B cell (primary cell): ENCODE measurements at regions not wholly inside any gene's neighbourhood (a gene's known extent, or its start where the extent isn't known, plus 50 kb on each side); places are given as distances from the start of the nearest gene placed in this dataset.

Experiments used
- ATAC-seq: fragments of 200-7000 bp; cut with Tn5 transposase; one replicate; pipeline ENCODE4 v1.10.0; 2021; ENCODE audit warnings: low read depth, mild to moderate bottlenecking, moderate number of reproducible peaks, moderate library complexity
- CTCF ChIA-PET: fragments of 350-600 bp; sonication (Branson Sonifier 250); formaldehyde crosslinking; loops from one replicate; lab custom pipeline; 2021; ENCODE audit warnings: antibody characterized with exemption, inconsistent platforms; lab: Charles Lee
- POLR2A ChIA-PET: fragments of 350-600 bp; sonication (Branson Sonifier 250); formaldehyde crosslinking; loops from one replicate; lab custom pipeline; 2021; ENCODE audit warnings: antibody characterized with exemption; lab: Charles Lee
- DNase-seq: peaks from one replicate; pipeline ENCODE4 v3.0.0; 2013
- H2AFZ ChIP-seq: 2 replicates; pipeline ENCODE4 v1.6.1; 2012; ENCODE audit warnings: mild to moderate bottlenecking, low read depth, low read length; ENCODE audit not compliant: insufficient read depth, poor library complexity, severe bottlenecking
- H3K27ac ChIP-seq, 2 donors: 1 replicate in 1 of 2; 2 replicates in 1 of 2; pipeline ENCODE4 v1.5.1; 2012 to 2013; ENCODE audit warnings: low read length in 2 of 2, mild to moderate bottlenecking in 2 of 2, moderate library complexity in 1 of 2
- H3K27me3 ChIP-seq, 4 experiments: fragments of 200-600 bp in 1 of 4; sonication (generic) in 1 of 4; replicated peaks in 1 of 4; 1 replicate in 2 of 4; 2 replicates in 2 of 4; pipeline versions ENCODE4 v1.6.1 to v1.7.0; 2013 to 2016; ENCODE audit warnings: low read length in 3 of 4, mild to moderate bottlenecking in 2 of 4, mixed read lengths in 1 of 4, moderate library complexity in 1 of 4; ENCODE audit not compliant: insufficient read depth in 4 of 4, control insufficient read depth in 3 of 4; ENCODE audit errors: control extremely low read depth in 1 of 4
- H3K36me3 ChIP-seq, 2 experiments: replicated peaks in 1 of 2; 1 replicate in 1 of 2; 2 replicates in 1 of 2; pipeline versions ENCODE4 v1.6.1 to v1.7.1; 2013; ENCODE audit warnings: low read length in 1 of 2; ENCODE audit not compliant: insufficient read depth in 2 of 2, control insufficient read depth in 1 of 2; ENCODE audit errors: control extremely low read depth in 1 of 2, extremely low read depth in 1 of 2
- H3K4me1 ChIP-seq, 2 donors: fragments of 200-600 bp in 1 of 2; sonication (generic) in 1 of 2; 1 replicate in 1 of 2; 2 replicates in 1 of 2; pipeline versions ENCODE4 v1.5.1 to v1.6.1; 2013 to 2017; ENCODE audit warnings: low read length in 2 of 2; ENCODE audit not compliant: control insufficient read depth in 2 of 2, insufficient read depth in 2 of 2
- H3K4me2 ChIP-seq: replicated peaks from 2 replicates; pipeline ENCODE3; 2012; ENCODE audit warnings: mild to moderate bottlenecking, low read depth, low read length; ENCODE audit not compliant: poor library complexity, severe bottlenecking
- H3K4me3 ChIP-seq, 5 experiments: fragments of 200-600 bp in 1 of 5; sonication (generic) in 1 of 5; 1 replicate in 3 of 5; 2 replicates in 2 of 5; pipeline versions ENCODE4 v1.5.1 to v1.7.0; 2011 to 2016; ENCODE audit warnings: low read length in 4 of 5, mild to moderate bottlenecking in 4 of 5, low read depth in 2 of 5, control low read depth in 1 of 5, moderate library complexity in 1 of 5; ENCODE audit not compliant: insufficient read depth in 1 of 5; ENCODE audit errors: control extremely low read depth in 1 of 5, extremely low read depth in 1 of 5
- H3K79me2 ChIP-seq: fragments of 200-600 bp; sonication (generic); one replicate; pipeline ENCODE4 v1.6.0; 2016; ENCODE audit warnings: low read length; ENCODE audit not compliant: control insufficient read depth, insufficient read depth
- H3K9ac ChIP-seq: fragments of 200-600 bp; sonication (generic); 2 replicates; pipeline ENCODE4 v1.6.1; 2017; ENCODE audit warnings: mild to moderate bottlenecking, low read length, moderate library complexity
- H3K9me3 ChIP-seq, 3 donors: one replicate each; pipeline versions ENCODE4 v1.6.1 to v1.7.1; 2013; ENCODE audit warnings: low read length in 2 of 3; ENCODE audit not compliant: control insufficient read depth in 2 of 3, insufficient read depth in 1 of 3; ENCODE audit errors: control extremely low read depth in 1 of 3
- H4K20me1 ChIP-seq: 2 replicates; pipeline ENCODE4 v1.6.0; 2012; ENCODE audit warnings: mild to moderate bottlenecking, low read length; ENCODE audit not compliant: insufficient read depth, control insufficient read depth, poor library complexity, severe bottlenecking
- H3K27ac Mint-ChIP-seq: one replicate; pipeline ENCODE4 v1.8.0; 2021; ENCODE audit warnings: mixed read lengths
- H3K27me3 Mint-ChIP-seq: one replicate; pipeline ENCODE4 v1.8.0; 2021; ENCODE audit warnings: mixed read lengths
- H3K4me1 Mint-ChIP-seq: one replicate; pipeline ENCODE4 v1.8.0; 2021; ENCODE audit warnings: mixed read lengths
- H3K4me3 Mint-ChIP-seq: one replicate; pipeline ENCODE4 v1.8.0; 2021; ENCODE audit warnings: mixed read lengths
- H3K9me3 Mint-ChIP-seq: one replicate; pipeline ENCODE4 v1.8.0; 2022; ENCODE audit warnings: mixed read lengths; ENCODE audit not compliant: insufficient read depth
- EZH2 ChIP-seq: IDR thresholded peaks from 2 replicates; pipeline ENCODE4 v1.6.1; 2012; ENCODE audit warnings: borderline replicate concordance, low read depth, mild to moderate bottlenecking, moderate library complexity, low read length; ENCODE audit not compliant: insufficient read depth, poor library complexity, severe bottlenecking
- WGBS: methylation state at CpG from one replicate; pipeline ENCODE4 v1.1.5; 2013; ENCODE audit warnings: missing lambda C conversion rate; ENCODE audit not compliant: insufficient coverage; 5-methylcytosine and 5-hydroxymethylcytosine counted together
- intact Hi-C: fragments of 100-400 bp; cut with micrococcal nuclease; formaldehyde crosslinking; loops from one replicate; pipeline ENCODE4 v1.10.0; 2022
- TF ChIP-seq, protein P1 (sequence below): fragments of 200-600 bp; IDR thresholded peaks from one replicate; pipeline ENCODE4 v1.8.0; 2022; ENCODE audit warnings: antibody characterized with exemption, mild to moderate bottlenecking

DNA sequence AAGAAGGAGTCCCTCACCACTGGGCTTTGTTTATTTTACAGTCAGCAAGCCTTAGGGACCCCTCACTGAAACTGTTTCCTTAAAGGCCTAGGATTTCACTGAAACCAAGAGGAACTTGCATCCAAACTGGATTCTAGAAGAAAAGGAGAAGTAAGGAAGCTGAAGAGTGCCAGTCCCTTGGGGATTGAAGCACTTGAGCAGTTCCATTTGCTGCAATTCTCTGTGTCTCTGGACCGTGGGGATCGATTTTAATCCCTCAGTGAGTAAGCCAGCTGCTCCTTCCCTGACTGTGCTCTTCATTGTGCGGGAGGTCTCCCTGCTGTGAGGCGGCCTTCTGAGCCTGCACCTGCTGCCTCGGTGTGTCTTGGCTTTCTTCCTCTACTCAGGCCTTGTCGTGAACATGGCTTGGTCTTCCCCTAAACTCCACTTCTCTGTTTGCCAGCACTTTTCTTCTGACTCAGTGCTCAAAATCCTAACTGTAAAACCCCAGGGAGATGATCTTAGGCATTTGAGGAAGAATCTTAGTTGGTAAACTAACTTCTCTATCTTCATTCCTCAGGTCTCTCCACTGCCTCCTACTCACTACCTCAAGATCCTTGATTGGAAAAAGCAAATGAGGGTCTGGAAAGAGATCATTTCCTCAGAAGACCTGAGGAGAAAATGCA, 132.6 kb downstream of the SLC38A6 start:
- Histone ChIP-seq H3K36me3 (no peaks in the 10 kb centered on the region), H3K4me1 (no peaks in the 10 kb centered on the region), H3K27ac (no peak overlapping the region), H3K27me3 (no peaks in the 10 kb centered on the region), H3K79me2 (no peaks in the 10 kb centered on the region), H3K9ac (no peak overlapping the region), H3K9me3 (peaks cover 0 to 41% (median 16%) of the 10 kb centered on the region in 3 donors), H3K4me2 (no peak overlapping the region), H2AFZ (no peak overlapping the region), H3K4me3 (no peak overlapping the region), H4K20me1 (no peaks in the 10 kb centered on the region)
- no peak for TF ChIP-seq EZH2
- TF ChIP-seq, protein P1, sequence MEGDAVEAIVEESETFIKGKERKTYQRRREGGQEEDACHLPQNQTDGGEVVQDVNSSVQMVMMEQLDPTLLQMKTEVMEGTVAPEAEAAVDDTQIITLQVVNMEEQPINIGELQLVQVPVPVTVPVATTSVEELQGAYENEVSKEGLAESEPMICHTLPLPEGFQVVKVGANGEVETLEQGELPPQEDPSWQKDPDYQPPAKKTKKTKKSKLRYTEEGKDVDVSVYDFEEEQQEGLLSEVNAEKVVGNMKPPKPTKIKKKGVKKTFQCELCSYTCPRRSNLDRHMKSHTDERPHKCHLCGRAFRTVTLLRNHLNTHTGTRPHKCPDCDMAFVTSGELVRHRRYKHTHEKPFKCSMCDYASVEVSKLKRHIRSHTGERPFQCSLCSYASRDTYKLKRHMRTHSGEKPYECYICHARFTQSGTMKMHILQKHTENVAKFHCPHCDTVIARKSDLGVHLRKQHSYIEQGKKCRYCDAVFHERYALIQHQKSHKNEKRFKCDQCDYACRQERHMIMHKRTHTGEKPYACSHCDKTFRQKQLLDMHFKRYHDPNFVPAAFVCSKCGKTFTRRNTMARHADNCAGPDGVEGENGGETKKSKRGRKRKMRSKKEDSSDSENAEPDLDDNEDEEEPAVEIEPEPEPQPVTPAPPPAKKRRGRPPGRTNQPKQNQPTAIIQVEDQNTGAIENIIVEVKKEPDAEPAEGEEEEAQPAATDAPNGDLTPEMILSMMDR: no peak
- 53% methylated on average over 5 of the region's 6 CpGs for WGBS
- intact Hi-C loops: no loop called here
- POLR2A ChIA-PET: no interaction called here
- no peak for DNase-seq
- CTCF ChIA-PET: no interaction called here
- H3K9me3 Mint-ChIP-seq: peaks cover 5% of the 10 kb centered on the region
- peaks cover 3% of the 10 kb centered on the region for H3K27me3 Mint-ChIP-seq
- no peak overlapping the region for H3K4me3 Mint-ChIP-seq
- H3K4me1 Mint-ChIP-seq: no peaks in the 10 kb centered on the region
- ATAC-seq: no peak
- H3K27ac Mint-ChIP-seq: peak overlapping the region; percentile 10

DNA sequence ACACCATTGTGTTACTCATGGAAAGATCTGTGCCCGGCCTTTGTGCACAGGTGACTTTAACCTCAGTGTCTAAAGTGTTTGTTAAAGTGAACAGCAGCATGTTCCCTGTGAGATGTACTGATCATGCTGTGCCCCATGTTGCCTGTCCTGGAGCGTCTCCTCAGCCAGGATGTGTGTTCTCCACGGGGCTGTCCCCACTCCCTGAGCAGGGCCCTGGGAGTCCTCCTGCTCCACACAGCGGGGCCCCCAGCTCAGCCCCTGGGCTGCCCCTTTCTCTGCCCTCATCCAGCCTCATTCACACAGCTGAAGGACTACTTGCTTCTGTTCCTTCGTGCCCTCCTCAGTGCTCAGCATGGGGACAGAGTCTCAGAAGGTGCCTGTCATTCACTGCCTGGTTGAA, 131.5 kb downstream of the SLC38A6 start:
- intact Hi-C loops: no loop called here
- Histone ChIP-seq H3K79me2 (no peaks in the 10 kb centered on the region), H4K20me1 (no peaks in the 10 kb centered on the region), H3K4me3 (no peak overlapping the region), H2AFZ (no peak overlapping the region), H3K4me1 (no peaks in the 10 kb centered on the region), H3K36me3 (no peaks in the 10 kb centered on the region), H3K27ac (no peak overlapping the region), H3K4me2 (no peak overlapping the region), H3K9me3 (peaks cover 0 to 41% (median 16%) of the 10 kb centered on the region in 3 donors), H3K9ac (no peak overlapping the region), H3K27me3 (no peaks in the 10 kb centered on the region)
- ChIA-PET CTCF (no interaction called here), POLR2A (no interaction called here)
- DNase-seq: no peak
- peaks cover 5% of the 10 kb centered on the region for H3K9me3 Mint-ChIP-seq
- no peak overlapping the region for H3K27ac Mint-ChIP-seq
- 86% methylated on average over 5 of the region's 5 CpGs for WGBS
- no peak for TF ChIP-seq EZH2
- H3K27me3 Mint-ChIP-seq: peaks cover 3% of the 10 kb centered on the region
- no peak for ATAC-seq
- H3K4me1 Mint-ChIP-seq: no peaks in the 10 kb centered on the region
- no peak overlapping the region for H3K4me3 Mint-ChIP-seq
